A549 (cell line): ENCODE measurements at regions not wholly inside any gene's neighbourhood (a gene's known extent, or its start where the extent isn't known, plus 50 kb on each side); places are given as distances from the start of the nearest gene placed in this dataset.

Source experiments
- ATAC-seq, 2 experiments: fragments of 200-7000 bp in 1 of 2; fragments of >200 bp in 1 of 2; cut with Nextera tagmentation in 1 of 2; cut with Tn5 transposase in 1 of 2; 3 replicates each; pipeline versions ENCODE4 v1.8.0 to v1.9.1; 2018 to 2020; ENCODE audit warnings: mild to moderate bottlenecking in 1 of 2, moderate library complexity in 1 of 2
- CTCF ChIA-PET: fragments of 300-600 bp; sonication (Branson Sonifier 250); formaldehyde crosslinking; extraction: SDS; loops from one replicate; lab custom pipeline; 2021; ENCODE audit warnings: antibody characterized with exemption, inconsistent platforms; lab: Yijun Ruan, JAX
- POLR2A ChIA-PET: fragments of 350-600 bp; formaldehyde crosslinking; extraction: SDS; loops from one replicate; lab custom pipeline; 2021; ENCODE audit warnings: antibody characterized with exemption, inconsistent platforms; lab: Yijun Ruan, JAX
- DNase-seq, 2 experiments: peaks; one replicate each; pipeline versions ENCODE4 v3.0.0 to v3.0.0-alpha.2; 2011 to 2016; ENCODE audit warnings: low read depth in 1 of 2, low spot score in 1 of 2
- FAIRE-seq: peaks from 2 replicates; lab custom pipeline; 2011; peaks lifted over from hg19 to GRCh38; lab: Jason Lieb, UNC
- H3K27ac ChIP-seq, 2 experiments: fragments of >200 bp; sonication (Bioruptor Twin); formaldehyde crosslinking; 3 replicates each; pipeline ENCODE4 v1.5.1; 2016 to 2017
- H3K4me1 ChIP-seq: fragments of >200 bp; sonication (Bioruptor Twin); formaldehyde crosslinking; 3 replicates; pipeline ENCODE4 v1.6.1; 2016
- H3K4me2 ChIP-seq: fragments of >200 bp; sonication (Bioruptor Twin); formaldehyde crosslinking; 3 replicates; pipeline ENCODE4 v1.6.1; 2016
- H3K4me3 ChIP-seq: fragments of >200 bp; sonication (Bioruptor Twin); formaldehyde crosslinking; 3 replicates; pipeline ENCODE4 v1.5.1; 2016
- H3K9me3 ChIP-seq: fragments of >200 bp; sonication (Bioruptor Twin); formaldehyde crosslinking; 3 replicates; pipeline ENCODE4 v1.6.1; 2016
- ATOH8 ChIP-seq: fragments of 250-450 bp; sonication (Bioruptor Pico); IDR thresholded peaks from 2 replicates; pipeline ENCODE4 v1.5.0; 2020; ENCODE audit warnings: low read depth, mild to moderate bottlenecking, moderate library complexity
- BHLHE40 ChIP-seq: IDR thresholded peaks from 2 replicates; pipeline ENCODE4 v1.6.1; 2012; ENCODE audit warnings: low read depth, low read length, inconsistent platforms
- CBX2 ChIP-seq: fragments of 200-600 bp; sonication (generic); IDR thresholded peaks from 2 replicates; pipeline ENCODE4 v1.6.1; 2016; ENCODE audit warnings: low read depth, mild to moderate bottlenecking, borderline replicate concordance
- CEBPB ChIP-seq, 2 experiments: fragments of >200 bp in 1 of 2; sonication (Bioruptor Twin) in 1 of 2; formaldehyde crosslinking in 1 of 2; IDR thresholded peaks; 2 replicates each; pipeline ENCODE4 v1.6.1; 2012 to 2016
- CHD2 ChIP-seq: fragments of 150-350 bp; IDR thresholded peaks from 2 replicates; pipeline ENCODE4 v1.6.1; 2014; ENCODE audit warnings: low read length; ENCODE audit not compliant: partially characterized antibody
- CHD4 ChIP-seq: fragments of 200-600 bp; sonication (generic); IDR thresholded peaks from 2 replicates; pipeline ENCODE4 v1.6.1; 2016; ENCODE audit warnings: antibody characterized with exemption, mild to moderate bottlenecking, borderline replicate concordance
- EHF ChIP-seq: fragments of 250-450 bp; sonication (Bioruptor Pico); IDR thresholded peaks from 2 replicates; pipeline ENCODE4 v1.5.0; 2020; ENCODE audit warnings: mild to moderate bottlenecking
- EHMT2 ChIP-seq: fragments of 200-600 bp; sonication (generic); IDR thresholded peaks from 2 replicates; pipeline ENCODE4 v1.6.1; 2016; ENCODE audit warnings: antibody characterized with exemption, low read depth, mild to moderate bottlenecking, moderate library complexity
- ELK1 ChIP-seq: fragments of 150-350 bp; IDR thresholded peaks from 2 replicates; pipeline ENCODE4 v1.6.1; 2014; ENCODE audit warnings: low read depth, mild to moderate bottlenecking, low read length
- ESRRA ChIP-seq: fragments of 150-350 bp; IDR thresholded peaks from 2 replicates; pipeline ENCODE4 v1.6.1; 2014; ENCODE audit warnings: mild to moderate bottlenecking, low read length, borderline replicate concordance
- FOSB ChIP-seq: fragments of 250-450 bp; sonication (Bioruptor Pico); IDR thresholded peaks from 2 replicates; pipeline ENCODE4 v1.5.0; 2020; ENCODE audit warnings: mild to moderate bottlenecking, moderate library complexity
- HMGXB4 ChIP-seq: fragments of 250-450 bp; sonication (Bioruptor Pico); IDR thresholded peaks from 2 replicates; pipeline ENCODE4 v1.5.0; 2021; ENCODE audit warnings: mild to moderate bottlenecking, moderate library complexity, borderline replicate concordance
- HOXA7 ChIP-seq: fragments of 250-450 bp; sonication (Bioruptor Pico); IDR thresholded peaks from 2 replicates; pipeline ENCODE4 v1.5.0; 2020; ENCODE audit warnings: mild to moderate bottlenecking, moderate library complexity
- JUN ChIP-seq, 2 experiments: fragments of >200 bp; sonication (Bioruptor Twin); formaldehyde crosslinking; IDR thresholded peaks; 2 replicates in 1 of 2; 3 replicates in 1 of 2; pipeline ENCODE4 v1.6.1; 2016 to 2017
- KDM1A ChIP-seq: fragments of 200-600 bp; sonication (generic); IDR thresholded peaks from 2 replicates; pipeline ENCODE4 v1.6.1; 2016; ENCODE audit warnings: low read depth, mild to moderate bottlenecking
- KDM5A ChIP-seq: fragments of 200-600 bp; sonication (generic); IDR thresholded peaks from 2 replicates; pipeline ENCODE4 v1.6.1; 2016; ENCODE audit warnings: antibody characterized with exemption, mild to moderate bottlenecking
- MAFK ChIP-seq: fragments of 450-650 bp; IDR thresholded peaks from 2 replicates; pipeline ENCODE4 v1.6.1; 2014; ENCODE audit not compliant: partially characterized antibody
- MAX ChIP-seq: IDR thresholded peaks from 2 replicates; pipeline ENCODE4 v1.6.1; 2012
- NPAS2 ChIP-seq: fragments of 250-450 bp; sonication (Bioruptor Pico); IDR thresholded peaks from 2 replicates; pipeline ENCODE4 v1.8.0; 2022; ENCODE audit warnings: mild to moderate bottlenecking, moderate library complexity, borderline replicate concordance
- PHF8 ChIP-seq: fragments of 200-600 bp; sonication (generic); IDR thresholded peaks from 2 replicates; pipeline ENCODE4 v1.6.1; 2016; ENCODE audit warnings: low read depth, mild to moderate bottlenecking, antibody characterized with exemption, moderate library complexity, borderline replicate concordance
- POLR2A ChIP-seq: IDR thresholded peaks from 2 replicates; pipeline ENCODE4 v1.6.1; 2012; ENCODE audit warnings: mild to moderate bottlenecking, low read length
- POLR2AphosphoS2 ChIP-seq: conservative IDR thresholded peaks from 2 replicates; pipeline ENCODE4 v1.6.1; 2012; ENCODE audit warnings: low read length, improper control_type of control experiment, inconsistent platforms
- REST ChIP-seq: fragments of 200-600 bp; sonication (generic); IDR thresholded peaks from 2 replicates; pipeline ENCODE4 v1.6.1; 2016; ENCODE audit warnings: antibody characterized with exemption, mild to moderate bottlenecking, moderate library complexity
- SREBF2 ChIP-seq: fragments of 450-650 bp; IDR thresholded peaks from 2 replicates; pipeline ENCODE4 v1.6.1; 2014; ENCODE audit warnings: mild to moderate bottlenecking, moderate library complexity
- TP53 ChIP-seq: fragments of 250-450 bp; sonication (Bioruptor Pico); IDR thresholded peaks from 2 replicates; pipeline ENCODE4 v1.5.0; 2021; ENCODE audit warnings: mild to moderate bottlenecking, moderate library complexity
- USF2 ChIP-seq: fragments of 450-650 bp; IDR thresholded peaks from 2 replicates; pipeline ENCODE4 v1.6.1; 2014; ENCODE audit warnings: antibody characterized with exemption
- ZC3H11A ChIP-seq: fragments of 450-650 bp; IDR thresholded peaks from 2 replicates; pipeline ENCODE4 v1.6.1; 2014; ENCODE audit warnings: antibody characterized with exemption, mild to moderate bottlenecking
- ZSCAN20 ChIP-seq: fragments of 250-450 bp; sonication (Bioruptor Pico); IDR thresholded peaks from 2 replicates; pipeline ENCODE4 v1.8.0; 2022; ENCODE audit warnings: mild to moderate bottlenecking, moderate library complexity
- whole genome bisulfite sequencing: methylation state at CpG from one replicate; pipeline ENCODE4 v1.1.6; 2017; ENCODE audit errors: missing lambda C conversion rate; 5-methylcytosine and 5-hydroxymethylcytosine counted together

GRCh38 chr16:51567911-51568310 lies 416.8 kb upstream of the SALL1 start:
- no peak for ATAC-seq
- no peak overlapping the region for H3K4me2 ChIP-seq
- TF ChIP-seq MAX: no peak
- TF ChIP-seq EHF (CRISPR knock-in tag): no peak
- TF ChIP-seq SREBF2: no peak
- TF ChIP-seq HOXA7 (CRISPR knock-in tag): no peak
- TF ChIP-seq BHLHE40: no peak
- no peak for TF ChIP-seq HMGXB4 (CRISPR knock-in tag)
- no peak for TF ChIP-seq CHD2
- TF ChIP-seq KDM5A: no peak
- TF ChIP-seq POLR2A: no peak
- H3K27ac ChIP-seq: no peak overlapping the region
- FAIRE-seq: no peak
- H3K4me3 ChIP-seq: no peak overlapping the region
- DNase-seq: no peak
- CTCF ChIA-PET: no interaction called here
- H3K9me3 ChIP-seq: no peaks in the 10 kb centered on the region
- POLR2A ChIA-PET: no interaction called here
- peaks cover 11% of the 10 kb centered on the region for H3K4me1 ChIP-seq
- WGBS: 79% methylated on average over 3 of the region's 3 CpGs

- Histone ChIP-seq H3K4me2 (no peak overlapping the region), H3K4me1 (peaks cover 11% of the 10 kb centered on the region), H3K9me3 (no peaks in the 10 kb centered on the region), H3K4me3 (no peak overlapping the region), H3K27ac (no peak overlapping the region)
- POLR2A ChIA-PET: no interaction called here
- TF ChIP-seq REST (no peak), ELK1 (no peak), POLR2AphosphoS2 (no peak), BHLHE40 (no peak), USF2 (no peak)
- DNase-seq: no peak
- no peak for FAIRE-seq
- CTCF ChIA-PET: no interaction called here
- no peak for ATAC-seq
- 63% methylated on average over 4 of the region's 4 CpGs for WGBS
These were observed 414.1 kb upstream of the SALL1 start for GRCh38 chr16:51565184-51565583.

- CTCF ChIA-PET: interaction anchor here (1.8 kb wide), 1 partner anchor 38 kb away, joined by 4 read pairs; no protein-coding TSS in a partner anchor
- Histone ChIP-seq H3K4me3 (no peak overlapping the region), H3K27ac (peak overlapping the region in 1 of 2 experiments; percentile 27; a peak in 2 of 6 replicates), H3K4me2 (no peak overlapping the region), H3K9me3 (no peaks in the 10 kb centered on the region), H3K4me1 (peaks cover under 1% of the 10 kb centered on the region)
- ATAC-seq (no peak), FAIRE-seq (no peak), DNase-seq (no peak)
- POLR2A ChIA-PET: no interaction called here
- WGBS: 66% methylated on average over 4 of the region's 4 CpGs
- TF ChIP-seq FOSB (no peak), CEBPB (IDR thresholded peaks at IDR 0.05) (no peak), ZC3H11A (no peak), JUN (IDR thresholded peaks at IDR 0.05) (no peak), PHF8 (no peak), CBX2 (no peak), CHD4 (no peak), EHMT2 (no peak), MAFK (no peak), SREBF2 (no peak), ZSCAN20 (CRISPR knock-in tag) (no peak), ESRRA (no peak), KDM1A (no peak), ATOH8 (CRISPR knock-in tag) (no peak), NPAS2 (no peak), TP53 (CRISPR knock-in tag) (no peak)
These were observed 411.8 kb upstream of the SALL1 start for GRCh38 chr16:51562891-51563290.
